GM21825 (cell line): ENCODE measurements at regions not wholly inside any gene's neighbourhood (a gene's known extent, or its start where the extent isn't known, plus 50 kb on each side); places are given as distances from the start of the nearest gene placed in this dataset.

ENCODE experiments used
- ATAC-seq: cut with Tn5 transposase; IDR thresholded peaks from one replicate; pipeline ENCODE4 v1.9.1; 2021; ENCODE audit warnings: mild to moderate bottlenecking, moderate library complexity; ENCODE audit not compliant: unreplicated experiment

DNA sequence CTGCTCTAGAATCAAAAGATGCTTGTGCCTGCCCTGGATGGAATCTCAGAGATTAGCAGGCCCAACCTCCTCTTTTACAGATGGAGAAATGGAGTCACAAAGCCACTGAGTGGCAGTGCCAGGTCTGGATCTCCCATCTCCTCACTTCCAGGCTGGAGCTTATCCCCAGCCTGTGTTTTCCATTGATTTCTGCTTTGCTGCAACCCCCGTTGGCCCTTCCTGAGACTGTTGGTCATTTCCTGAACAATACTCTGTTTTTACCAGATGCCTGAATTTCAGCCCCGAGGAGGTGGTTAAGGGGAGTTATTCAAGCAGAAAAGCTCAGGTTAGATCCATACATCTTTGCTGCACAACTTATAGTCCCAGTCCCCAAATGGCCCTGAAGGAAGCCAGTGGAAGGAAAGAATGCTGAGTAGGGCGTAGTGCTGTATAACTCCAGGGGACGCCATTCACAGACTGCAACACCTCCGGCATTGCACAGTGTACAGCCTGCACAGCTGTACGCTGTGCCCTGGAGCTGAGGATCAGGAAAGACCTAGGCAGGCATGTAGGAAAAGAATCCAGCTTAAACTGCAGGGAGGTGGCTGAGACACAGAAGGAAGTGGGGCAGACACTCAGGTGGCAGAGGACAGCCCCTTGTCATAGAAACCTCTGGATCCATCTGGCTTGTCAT lies 77.5 kb downstream of the RPLP1 start:
- no peak for ATAC-seq

DNA sequence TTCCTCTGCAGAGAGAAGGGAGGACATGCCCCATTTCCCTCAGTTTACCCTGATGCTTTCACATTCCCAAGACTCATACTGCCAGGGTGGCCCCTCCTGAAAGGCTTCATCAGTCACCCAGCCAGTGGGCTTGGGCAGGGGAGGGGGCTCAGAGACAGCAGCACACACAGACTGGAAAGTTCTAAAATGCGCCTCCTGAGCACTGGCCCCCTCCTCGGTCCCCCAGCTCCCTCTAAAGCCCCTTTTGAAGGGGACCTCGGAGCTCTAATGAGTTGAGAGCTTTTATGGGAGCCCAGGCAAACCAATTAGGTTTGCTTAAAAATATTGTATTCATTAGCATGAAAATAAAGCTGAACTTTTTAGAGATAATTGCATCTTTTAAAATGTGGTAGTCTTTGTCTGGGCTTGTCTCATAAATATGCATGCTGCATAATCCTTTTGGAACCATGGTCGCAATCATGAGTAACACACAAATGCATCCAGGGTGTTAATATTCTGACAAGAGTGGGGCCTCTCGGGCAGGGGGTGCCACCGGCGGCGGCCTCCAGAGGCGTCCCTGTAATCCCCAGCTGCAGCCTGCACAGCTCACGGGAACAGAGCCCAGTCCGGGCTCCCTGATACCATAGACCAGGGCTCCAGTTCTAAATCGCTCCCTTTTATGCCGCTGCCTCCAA lies 78.5 kb downstream of the RPLP1 start:
- no peak for ATAC-seq

DNA sequence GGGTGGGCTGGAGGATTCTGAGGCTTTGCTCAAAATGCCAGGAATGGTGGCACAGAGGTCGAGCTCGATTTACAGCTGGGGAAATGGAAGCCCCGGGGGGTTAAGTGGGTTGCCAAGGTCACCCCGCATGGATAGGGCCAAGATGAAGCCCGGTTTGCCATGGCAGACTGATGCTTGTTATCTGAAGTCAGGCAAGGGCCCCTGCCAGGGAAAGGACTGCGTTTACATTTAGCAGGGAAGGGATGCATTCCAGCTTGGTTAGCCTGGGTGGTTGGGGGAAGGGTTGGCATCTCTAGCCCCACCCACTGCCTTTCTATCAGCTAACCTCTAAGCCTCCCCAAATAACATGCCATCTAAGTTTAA lies 79.0 kb downstream of the RPLP1 start:
- ATAC-seq: no peak

DNA sequence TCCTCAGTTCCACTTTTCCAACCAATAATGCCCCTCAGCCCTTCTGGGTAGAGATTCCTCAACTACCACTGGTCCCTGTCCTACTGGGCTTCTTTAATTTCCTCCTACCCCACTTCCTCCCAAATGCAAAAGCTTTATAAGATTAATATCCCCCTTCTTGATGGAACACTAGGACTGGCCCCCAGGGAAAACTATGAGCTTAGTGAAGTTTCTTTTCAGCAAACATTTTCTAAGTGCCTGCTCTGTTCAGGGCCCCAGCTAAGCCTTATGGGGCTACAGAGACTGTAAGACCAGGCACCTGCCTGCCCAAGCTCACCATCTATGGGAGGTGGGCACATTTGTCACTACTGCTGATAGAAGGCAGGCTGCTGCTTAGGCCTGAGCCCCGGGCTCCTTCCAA lies 79.4 kb downstream of the RPLP1 start:
- no peak for ATAC-seq

DNA sequence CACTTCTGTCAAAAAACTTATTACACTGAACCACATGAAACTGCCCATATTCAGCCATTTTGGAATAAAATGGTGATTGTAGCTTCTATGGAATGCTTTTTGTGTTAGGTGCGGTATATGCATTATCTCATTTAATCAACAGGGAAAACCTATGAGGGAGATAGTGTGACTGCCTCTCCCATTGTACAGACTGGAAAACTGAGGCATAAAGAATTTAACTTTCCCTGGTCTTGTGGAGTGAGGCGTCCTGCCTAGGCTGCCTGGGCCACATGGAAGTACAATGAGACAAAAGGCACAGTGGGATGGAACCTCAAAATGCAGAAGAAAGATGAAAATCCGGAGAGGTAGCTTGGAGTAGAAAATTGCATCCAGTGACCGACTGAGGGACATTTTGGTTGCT lies 80.2 kb downstream of the RPLP1 start:
- ATAC-seq: no peak

DNA sequence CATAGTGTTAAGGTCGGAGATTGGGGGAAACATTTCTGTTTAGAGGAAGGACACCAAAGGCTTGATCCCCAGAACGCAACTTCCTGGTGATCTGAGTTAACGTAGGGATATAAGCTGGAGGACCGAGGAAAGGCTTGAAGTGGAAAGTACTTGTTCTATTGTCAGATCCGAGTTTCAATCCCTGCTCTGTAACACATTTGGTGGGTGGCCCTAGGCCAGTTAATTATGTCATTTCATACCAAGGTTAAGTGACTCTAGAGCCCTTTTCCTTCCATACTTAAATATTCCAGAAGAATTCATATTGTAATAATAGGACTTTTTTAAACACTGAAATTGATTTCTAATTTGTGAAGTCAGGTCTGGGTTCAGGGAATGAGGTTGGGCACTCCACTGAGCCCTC lies 80.9 kb downstream of the RPLP1 start:
- ATAC-seq: no peak

DNA sequence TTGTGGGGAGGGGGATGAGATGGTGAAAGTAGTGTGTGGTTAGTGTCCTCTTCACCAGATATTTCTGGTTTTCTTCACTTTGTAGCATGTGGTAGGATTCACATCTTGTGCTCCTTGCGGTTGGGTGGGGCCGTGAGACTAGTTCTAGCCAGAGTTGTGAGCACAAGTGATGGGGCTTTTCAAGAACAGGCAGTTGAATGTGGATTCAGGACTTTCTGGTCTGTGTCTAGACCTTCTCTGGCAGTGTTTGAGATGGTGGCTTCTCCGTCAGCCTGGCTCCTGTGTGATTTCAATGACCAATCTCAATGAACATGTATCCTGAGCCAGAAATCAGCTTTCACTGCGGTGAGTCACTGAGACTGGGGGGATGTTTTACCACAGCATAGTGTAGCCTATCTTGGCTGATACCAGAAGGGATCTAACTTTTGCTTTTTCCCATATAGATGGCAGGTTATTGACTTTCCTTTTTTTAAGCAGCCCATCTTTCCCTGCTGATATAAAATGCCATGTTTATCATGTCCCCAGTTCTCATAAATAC lies 82.6 kb downstream of the RPLP1 start:
- ATAC-seq: no peak

DNA sequence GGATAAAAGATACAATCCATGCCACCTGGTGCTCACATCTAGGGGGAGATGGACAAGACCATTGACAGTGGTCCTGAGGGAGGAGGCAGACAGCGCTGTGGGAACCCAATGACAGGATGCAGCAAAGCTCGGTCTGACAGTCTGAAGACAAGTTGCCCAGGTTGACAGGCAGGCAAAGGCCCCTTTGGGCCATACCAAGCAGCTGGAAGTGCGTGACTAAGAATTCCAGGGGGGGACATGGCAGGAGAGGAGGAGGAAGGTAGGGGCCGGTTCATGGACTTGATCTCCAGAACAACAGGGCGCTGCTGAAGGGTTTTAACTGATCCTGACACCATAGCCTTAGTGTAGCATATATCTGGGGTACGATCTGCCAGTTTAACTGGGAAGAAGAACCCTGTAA lies 83.4 kb downstream of the RPLP1 start:
- ATAC-seq: no peak

DNA sequence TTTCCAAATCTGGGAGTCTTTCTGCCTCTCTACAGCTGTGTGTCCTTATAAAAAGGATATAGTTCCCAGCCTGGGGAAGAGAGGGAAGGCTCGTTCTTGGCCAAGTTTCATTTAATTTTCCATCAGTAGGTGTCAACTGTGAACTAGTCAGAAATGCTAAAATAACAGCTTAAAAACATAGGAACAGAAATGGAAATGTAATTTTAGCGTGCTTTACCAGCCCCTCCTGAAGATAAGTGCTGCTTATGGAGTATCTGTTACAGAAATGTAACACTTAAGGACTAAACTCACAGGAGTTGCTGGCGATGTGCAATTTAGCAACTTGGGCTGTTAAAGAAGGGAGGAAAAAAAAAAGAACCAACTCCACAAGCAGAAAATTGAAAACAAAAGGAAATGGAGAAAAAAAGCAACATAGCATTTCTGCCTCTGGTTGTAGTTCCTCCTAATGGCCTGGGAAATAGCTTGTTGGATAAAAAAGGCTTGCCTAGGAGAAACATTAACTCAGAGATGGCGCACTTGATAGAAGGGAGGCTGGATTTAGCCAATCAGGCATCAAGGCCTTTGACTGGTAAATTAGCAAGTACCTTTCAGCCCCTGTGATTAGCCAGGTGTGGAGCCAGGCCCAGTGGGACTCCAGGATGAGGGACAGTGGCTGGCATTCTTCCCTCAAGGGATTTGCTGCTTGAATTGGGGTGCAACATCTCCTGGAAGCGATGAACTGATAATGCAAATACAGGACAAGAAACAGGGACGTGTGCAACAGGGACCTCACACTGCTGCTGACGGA lies 84.3 kb downstream of the RPLP1 start:
- ATAC-seq: no peak

DNA sequence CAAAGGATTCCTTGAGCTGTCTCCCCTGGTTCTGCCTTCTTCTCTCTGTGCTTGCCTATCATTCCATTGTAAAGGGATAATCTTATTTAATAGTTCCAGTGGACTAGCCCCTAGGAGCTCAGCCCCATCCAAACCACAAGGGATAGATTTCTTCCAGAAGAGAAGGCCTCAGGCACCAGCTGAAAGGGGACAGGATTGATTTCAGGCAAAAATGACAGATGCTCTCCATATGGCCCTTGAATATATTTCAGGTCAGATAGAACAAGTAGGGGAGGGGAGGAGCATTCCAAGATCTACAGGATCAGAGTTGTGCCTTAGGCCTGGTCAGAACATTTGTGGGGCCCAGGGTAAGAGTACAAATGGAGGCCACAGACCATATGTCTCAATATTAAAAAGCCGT lies 85.3 kb downstream of the RPLP1 start:
- ATAC-seq: no peak

DNA sequence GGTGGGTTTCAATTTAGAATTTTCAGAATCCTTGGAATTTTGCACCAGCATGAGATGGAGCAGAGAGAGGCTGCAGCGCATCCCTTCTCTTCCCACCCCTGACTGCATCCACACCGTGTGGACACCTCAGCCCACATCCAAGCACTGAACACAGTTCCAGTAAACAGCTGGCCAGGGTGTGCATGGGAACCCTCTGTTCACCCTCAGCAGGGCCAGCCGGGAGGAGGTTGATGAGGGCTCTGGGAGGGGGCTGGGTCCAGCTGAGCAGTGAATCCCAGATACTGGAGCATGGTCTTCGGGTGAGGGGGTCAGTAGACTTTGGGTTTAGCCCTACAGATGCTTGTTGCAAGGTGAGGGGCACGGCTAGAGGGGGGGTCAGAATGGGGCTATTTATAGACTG lies 85.8 kb downstream of the RPLP1 start:
- no peak for ATAC-seq

DNA sequence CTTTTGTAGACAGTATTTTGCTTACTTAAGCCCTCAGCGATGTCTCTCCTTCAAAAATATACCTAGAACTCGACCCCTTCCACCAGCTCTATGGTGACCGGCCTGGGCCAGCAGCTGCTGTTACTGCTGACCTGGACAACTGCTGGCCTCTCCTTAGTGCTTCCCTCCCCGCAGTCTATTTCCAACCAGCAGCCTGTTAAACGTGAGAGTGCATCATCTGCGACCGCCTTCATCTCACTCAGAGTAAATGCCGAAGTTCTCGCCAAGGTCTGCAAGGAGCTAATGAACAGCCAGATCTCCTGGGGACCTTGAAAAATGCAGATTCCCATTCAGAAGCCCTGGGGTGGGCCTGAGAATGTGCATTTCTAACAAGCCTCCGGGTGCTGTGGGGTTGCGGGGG lies 86.7 kb downstream of the RPLP1 start:
- no peak for ATAC-seq

DNA sequence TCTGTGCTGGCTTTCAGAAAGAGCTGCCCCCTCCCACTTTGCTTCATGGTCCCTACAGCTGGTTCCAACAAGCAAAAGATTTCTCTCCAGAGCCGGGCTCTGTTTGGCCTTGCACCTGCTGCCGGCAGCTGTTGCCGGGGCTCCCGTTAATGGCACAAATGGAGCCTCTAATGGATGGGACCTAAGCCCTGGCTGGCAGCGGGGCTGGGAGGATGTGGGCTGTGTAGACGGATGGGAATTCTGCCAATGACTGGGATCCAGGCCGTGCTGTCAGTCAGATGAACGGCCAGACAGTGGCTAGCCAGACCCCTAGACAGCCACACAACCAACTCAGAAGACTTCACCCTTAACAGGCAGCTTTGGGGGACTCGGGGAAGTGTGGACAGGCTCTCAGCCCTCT lies 88.0 kb downstream of the RPLP1 start:
- ATAC-seq: no peak

DNA sequence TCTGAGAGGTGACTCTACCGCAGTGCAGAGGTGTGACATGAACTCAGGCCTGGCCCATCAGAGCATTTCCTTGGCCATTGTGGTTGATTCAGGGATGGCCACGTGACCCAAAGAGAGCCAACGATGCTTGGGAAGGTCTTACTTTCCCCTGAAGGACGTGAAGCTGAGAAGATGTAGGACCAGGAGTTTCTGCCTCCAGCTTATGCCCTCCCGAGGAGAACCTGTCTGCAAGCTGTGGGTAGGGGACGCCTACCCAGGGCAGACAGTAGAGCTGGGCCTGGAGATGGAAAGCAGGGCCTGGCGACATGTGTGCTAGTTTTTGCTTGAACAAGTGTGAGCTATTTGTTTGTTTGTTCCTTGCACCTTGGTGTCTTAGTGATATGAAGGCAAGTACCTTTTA lies 89.4 kb downstream of the RPLP1 start:
- ATAC-seq: no peak

DNA sequence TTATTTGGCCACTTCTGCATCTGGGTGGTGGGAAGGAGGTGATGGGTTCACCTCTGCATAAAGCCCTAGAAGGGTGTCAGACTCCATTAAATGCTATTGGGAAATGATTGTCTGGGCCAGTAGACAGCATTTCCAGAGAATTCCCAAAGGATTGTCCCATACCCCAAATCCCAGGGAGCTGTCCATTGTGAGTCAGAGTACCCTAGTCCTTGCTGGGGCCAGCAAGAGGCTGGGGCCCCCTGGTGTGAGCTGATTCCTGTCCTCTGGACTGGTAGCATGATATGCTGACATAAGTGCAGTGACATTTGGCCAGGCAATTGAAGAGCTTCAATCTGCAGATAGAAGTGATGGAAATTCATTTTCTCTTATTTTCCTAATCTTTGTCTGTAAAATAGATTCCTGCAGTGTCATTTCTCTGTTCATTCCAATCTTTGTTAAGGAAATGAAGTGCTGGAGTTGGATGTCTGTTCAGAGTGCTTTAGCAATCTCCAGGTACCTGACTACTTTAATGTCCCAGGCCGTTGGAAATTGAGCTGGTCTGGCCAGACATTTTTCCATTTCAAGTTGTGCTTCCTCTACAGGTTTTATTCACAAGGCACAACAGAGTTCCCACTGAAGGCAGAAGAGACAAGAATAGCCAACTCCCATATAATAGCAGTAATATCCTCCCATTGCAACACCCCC lies 91.2 kb downstream of the RPLP1 start:
- ATAC-seq: no peak

DNA sequence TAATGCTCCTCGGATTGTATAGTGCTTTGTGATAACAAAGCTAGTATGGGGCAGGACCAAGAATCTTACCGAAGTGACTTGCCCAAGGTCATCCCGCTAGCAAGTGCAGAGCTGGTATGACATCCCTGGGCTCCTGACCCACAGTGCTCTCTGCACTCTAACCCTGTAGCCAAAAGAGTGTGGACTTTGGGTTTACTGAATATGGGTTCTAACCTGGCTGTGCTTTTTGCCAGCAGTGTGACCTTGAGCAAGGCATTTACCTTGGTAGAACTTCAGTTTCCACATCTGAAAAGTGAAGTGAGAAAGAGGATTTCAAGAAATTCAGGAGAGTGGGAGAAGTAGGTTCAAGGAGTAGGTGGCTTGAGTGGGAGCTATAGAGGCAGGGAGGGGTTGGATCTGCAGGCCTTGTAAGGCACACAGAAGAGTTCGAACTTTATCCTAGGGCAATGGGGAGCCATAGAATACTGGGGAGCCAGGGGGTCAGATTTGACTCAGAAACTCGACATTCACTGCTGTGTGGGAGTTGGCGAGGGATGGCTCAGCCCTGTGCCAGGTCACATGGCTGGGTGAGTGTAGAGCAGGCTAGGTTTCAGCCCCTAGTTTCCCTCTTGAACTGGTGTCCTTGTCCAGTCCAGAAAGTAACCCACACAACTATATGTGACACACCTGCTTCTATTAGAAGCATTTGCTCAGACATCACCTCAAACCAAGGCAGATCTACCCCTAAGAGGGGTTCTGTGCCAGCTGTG lies 91.9 kb downstream of the RPLP1 start:
- no peak for ATAC-seq

DNA sequence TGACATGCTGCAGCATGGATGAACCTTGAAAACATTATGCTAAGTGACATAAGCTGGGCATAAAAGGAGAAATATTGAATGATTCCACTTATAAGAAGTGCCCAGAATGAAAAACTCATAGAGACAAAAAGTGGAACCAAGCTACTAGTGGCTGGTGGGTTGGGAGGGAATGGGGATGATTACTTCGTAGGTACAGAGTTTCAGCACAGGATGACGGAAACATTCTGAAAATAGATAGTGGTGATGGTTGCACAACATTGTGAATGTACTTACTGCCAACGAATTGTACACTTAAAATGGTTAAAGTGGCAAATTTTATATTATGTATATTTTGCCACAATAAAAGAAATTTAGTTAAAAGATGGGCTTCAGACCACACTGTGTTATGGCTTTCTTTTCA lies 93.6 kb downstream of the RPLP1 start:
- ATAC-seq: no peak

DNA sequence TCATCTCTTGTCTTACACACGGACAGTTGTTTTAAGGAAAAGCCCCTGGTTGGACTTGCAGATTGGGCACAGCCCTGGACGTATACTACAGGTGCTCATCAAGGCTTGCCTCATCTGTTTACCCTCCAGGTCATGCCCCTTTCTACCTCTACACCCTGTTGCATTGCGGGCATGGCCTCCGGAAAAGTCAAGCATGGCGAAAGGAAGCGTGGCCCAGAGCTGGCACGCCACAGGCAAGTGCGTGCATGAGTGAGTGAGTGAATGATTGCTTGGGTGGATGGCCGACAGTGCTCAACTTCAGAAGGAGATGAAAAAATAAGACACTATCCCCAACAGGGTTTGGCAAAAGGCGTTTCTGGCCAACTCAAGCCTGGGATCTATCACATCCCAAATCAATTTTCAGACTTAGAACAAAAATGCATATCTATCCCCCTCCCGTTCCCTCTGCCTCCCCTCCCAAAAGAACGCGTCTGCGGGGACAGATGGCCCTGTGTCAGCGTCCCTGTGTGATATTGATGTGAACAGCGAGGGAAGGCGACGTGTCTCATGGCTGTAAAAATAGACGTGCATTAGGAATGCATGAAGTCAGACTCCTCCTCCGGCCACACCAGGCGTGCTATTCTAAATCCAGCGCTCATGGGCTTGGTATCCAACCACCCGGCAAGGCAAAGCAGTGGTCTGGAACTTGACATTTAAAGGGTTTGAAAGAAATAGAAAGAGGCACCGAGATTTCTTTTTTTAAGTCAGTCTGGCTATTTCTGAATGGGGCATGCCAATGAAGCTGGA lies 96.0 kb downstream of the RPLP1 start:
- no peak for ATAC-seq

DNA sequence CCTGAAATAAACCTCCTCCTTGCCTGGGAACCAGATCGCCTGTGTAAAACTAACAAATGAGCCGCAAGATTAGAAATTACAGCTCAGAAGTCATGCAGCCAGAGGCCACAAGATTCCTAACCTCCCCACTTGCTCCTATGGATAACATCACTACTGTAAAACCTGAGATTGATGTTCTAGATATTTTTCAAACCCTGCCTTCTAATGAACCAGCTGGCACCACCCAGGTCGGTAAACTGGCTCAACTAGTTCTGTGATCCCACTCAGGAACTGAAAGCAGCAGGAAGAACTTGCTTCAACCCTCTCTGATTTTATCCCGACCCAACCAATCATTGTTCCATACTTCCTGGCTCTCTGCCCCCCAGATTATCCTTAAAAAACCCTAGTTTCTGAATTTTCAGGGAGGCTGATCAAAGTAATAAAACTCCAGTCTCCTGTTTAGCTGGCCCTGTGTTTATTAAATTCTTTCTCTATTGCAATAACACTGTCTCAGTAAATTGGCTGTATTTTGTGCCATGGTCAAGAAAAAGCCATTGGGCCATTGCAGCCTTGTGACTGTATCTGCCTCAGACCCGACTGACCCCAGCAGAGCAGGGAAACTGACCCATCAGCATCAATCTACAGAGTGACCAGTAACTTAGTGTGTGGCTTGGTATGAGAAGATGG lies 98.9 kb downstream of the RPLP1 start:
- ATAC-seq: no peak
